KMS-11 (cell line): ENCODE measurements at regions not wholly inside any gene's neighbourhood (a gene's known extent, or its start where the extent isn't known, plus 50 kb on each side); places are given as distances from the start of the nearest gene placed in this dataset.

Source experiments
- H2AFZ ChIP-seq: fragments of 200-600 bp; sonication (generic); 2 replicates; pipeline ENCODE4 v1.6.1; 2016; ENCODE audit warnings: antibody characterized with exemption, mixed run types, low read depth
- H3K27ac ChIP-seq: fragments of 200-600 bp; sonication (generic); 2 replicates; pipeline ENCODE4 v1.6.1; 2016; ENCODE audit warnings: mild to moderate bottlenecking, mixed run types
- H3K27me3 ChIP-seq: fragments of 200-600 bp; sonication (generic); 2 replicates; pipeline ENCODE4 v1.6.1; 2017; ENCODE audit warnings: mild to moderate bottlenecking, low read depth, mixed run types, moderate library complexity; ENCODE audit not compliant: insufficient read depth
- H3K36me3 ChIP-seq: fragments of 200-600 bp; sonication (generic); 2 replicates; pipeline ENCODE4 v1.6.1; 2017; ENCODE audit warnings: mild to moderate bottlenecking, mixed run types; ENCODE audit not compliant: insufficient read depth
- H3K4me1 ChIP-seq: fragments of 200-600 bp; sonication (generic); 2 replicates; pipeline ENCODE4 v1.6.1; 2016; ENCODE audit warnings: mild to moderate bottlenecking, low read depth, mixed run types; ENCODE audit not compliant: poor library complexity, severe bottlenecking
- H3K4me2 ChIP-seq: fragments of 200-600 bp; sonication (generic); 2 replicates; pipeline ENCODE4 v1.7.0; 2016; ENCODE audit warnings: mild to moderate bottlenecking, mixed run types
- H3K4me3 ChIP-seq: fragments of 200-600 bp; sonication (generic); IDR thresholded peaks from 2 replicates; pipeline ENCODE4 v1.6.1; 2017; ENCODE audit warnings: low read depth, low read length, mixed read lengths; ENCODE audit not compliant: insufficient read depth
- H3K79me2 ChIP-seq: fragments of 200-600 bp; sonication (generic); 2 replicates; pipeline ENCODE4 v1.6.1; 2016; ENCODE audit warnings: low read depth, mixed run types; ENCODE audit not compliant: insufficient read depth
- H3K9ac ChIP-seq: fragments of 200-600 bp; sonication (generic); 2 replicates; pipeline ENCODE4 v1.6.1; 2016; ENCODE audit warnings: mild to moderate bottlenecking, mixed run types
- H4K20me1 ChIP-seq: fragments of 200-600 bp; sonication (generic); 2 replicates; pipeline ENCODE4 v1.6.1; 2016; ENCODE audit warnings: mild to moderate bottlenecking, mixed run types; ENCODE audit not compliant: insufficient read depth
- TF ChIP-seq, protein P1 (sequence below): fragments of 200-600 bp; sonication (generic); conservative IDR thresholded peaks from 2 replicates; pipeline ENCODE4 v1.6.1; 2017; ENCODE audit warnings: low read depth, mild to moderate bottlenecking, antibody characterized with exemption, low read length, moderate library complexity, mixed read lengths

DNA sequence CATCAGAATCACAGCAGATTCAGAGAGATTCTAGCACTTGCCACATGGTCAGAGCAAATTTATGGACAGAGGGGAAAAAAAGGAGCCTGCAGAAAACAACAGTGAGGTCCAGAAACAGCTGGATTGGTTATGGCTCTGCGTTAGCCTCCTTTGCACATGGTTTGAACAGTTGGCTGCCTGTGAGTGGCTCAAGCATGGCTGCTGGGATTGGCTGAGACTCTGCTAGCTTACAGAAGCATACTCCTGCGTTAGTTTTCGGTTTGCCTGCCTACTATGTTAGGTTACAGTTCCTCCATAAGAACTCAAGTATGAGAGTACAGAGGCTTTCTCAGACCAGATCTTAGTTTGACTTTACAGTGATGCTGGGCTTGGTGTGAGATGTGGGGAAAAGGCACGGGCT is 80.7 kb upstream of the WDR11 start:
- Histone ChIP-seq H2AFZ (no peak overlapping the region), H3K79me2 (no peaks in the 10 kb centered on the region), H3K36me3 (no peaks in the 10 kb centered on the region), H4K20me1 (no peaks in the 10 kb centered on the region), H3K9ac (no peak overlapping the region), H3K4me3 (no peak overlapping the region), H3K27me3 (no peaks in the 10 kb centered on the region), H3K27ac (no peak overlapping the region), H3K4me2 (no peak overlapping the region), H3K4me1 (no peaks in the 10 kb centered on the region)
- TF ChIP-seq, protein P1, sequence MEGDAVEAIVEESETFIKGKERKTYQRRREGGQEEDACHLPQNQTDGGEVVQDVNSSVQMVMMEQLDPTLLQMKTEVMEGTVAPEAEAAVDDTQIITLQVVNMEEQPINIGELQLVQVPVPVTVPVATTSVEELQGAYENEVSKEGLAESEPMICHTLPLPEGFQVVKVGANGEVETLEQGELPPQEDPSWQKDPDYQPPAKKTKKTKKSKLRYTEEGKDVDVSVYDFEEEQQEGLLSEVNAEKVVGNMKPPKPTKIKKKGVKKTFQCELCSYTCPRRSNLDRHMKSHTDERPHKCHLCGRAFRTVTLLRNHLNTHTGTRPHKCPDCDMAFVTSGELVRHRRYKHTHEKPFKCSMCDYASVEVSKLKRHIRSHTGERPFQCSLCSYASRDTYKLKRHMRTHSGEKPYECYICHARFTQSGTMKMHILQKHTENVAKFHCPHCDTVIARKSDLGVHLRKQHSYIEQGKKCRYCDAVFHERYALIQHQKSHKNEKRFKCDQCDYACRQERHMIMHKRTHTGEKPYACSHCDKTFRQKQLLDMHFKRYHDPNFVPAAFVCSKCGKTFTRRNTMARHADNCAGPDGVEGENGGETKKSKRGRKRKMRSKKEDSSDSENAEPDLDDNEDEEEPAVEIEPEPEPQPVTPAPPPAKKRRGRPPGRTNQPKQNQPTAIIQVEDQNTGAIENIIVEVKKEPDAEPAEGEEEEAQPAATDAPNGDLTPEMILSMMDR = no peak

DNA sequence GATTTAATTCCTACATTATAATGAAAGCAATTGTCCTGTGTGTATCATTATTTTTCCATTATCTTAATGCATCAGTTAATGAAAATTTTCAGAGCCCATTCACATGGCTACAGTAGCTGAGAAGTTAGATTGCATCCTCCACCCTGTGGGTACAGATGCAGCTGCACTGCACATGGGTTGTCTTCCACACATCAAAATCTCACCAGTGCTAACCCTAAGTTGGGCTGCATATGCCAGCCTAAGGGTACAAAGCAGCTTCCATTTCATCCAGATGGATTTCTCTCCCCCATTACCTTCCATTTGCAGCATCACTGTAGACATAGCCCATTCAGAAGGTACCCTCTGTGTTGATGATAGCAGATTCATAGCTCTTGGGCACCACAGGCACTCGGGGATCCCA is 74.7 kb upstream of the WDR11 start:
- no peaks in the 10 kb centered on the region for H3K4me1 ChIP-seq
- no peak overlapping the region for H3K9ac ChIP-seq
- no peak overlapping the region for H3K4me3 ChIP-seq
- TF ChIP-seq, protein P1 = no peak
- H3K79me2 ChIP-seq = no peaks in the 10 kb centered on the region
- H3K4me2 ChIP-seq = no peak overlapping the region
- H3K36me3 ChIP-seq = no peaks in the 10 kb centered on the region
- H3K27me3 ChIP-seq = no peaks in the 10 kb centered on the region
- no peak overlapping the region for H2AFZ ChIP-seq
- H3K27ac ChIP-seq = no peak overlapping the region
- H4K20me1 ChIP-seq = no peaks in the 10 kb centered on the region

DNA sequence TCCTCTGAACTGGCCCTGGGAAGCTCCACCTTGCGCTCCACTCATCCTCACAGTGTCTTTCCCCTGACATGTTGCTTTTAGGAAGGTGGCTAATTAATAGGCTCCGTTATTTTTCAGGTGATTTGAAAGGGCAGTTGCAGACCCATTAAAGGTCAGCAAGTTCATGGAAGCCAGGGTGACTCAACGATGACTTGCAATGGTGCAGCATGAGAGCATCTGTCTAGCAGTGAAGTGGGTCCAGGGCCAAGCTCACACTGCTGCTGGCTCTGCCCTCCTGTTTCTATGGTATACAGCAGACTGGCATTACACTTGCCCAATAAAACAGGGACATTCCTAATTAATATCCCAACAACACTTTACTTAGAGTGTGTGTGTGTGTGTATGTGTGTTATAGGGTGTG is 68.8 kb upstream of the WDR11 start:
- no peaks in the 10 kb centered on the region for H3K27me3 ChIP-seq
- H4K20me1 ChIP-seq = no peaks in the 10 kb centered on the region
- no peaks in the 10 kb centered on the region for H3K4me1 ChIP-seq
- no peak overlapping the region for H3K4me2 ChIP-seq
- H3K79me2 ChIP-seq = no peaks in the 10 kb centered on the region
- H2AFZ ChIP-seq = no peak overlapping the region
- H3K36me3 ChIP-seq = no peaks in the 10 kb centered on the region
- TF ChIP-seq, protein P1 = no peak
- H3K4me3 ChIP-seq = no peak overlapping the region
- no peak overlapping the region for H3K27ac ChIP-seq
- no peak overlapping the region for H3K9ac ChIP-seq

- H2AFZ ChIP-seq = no peak overlapping the region
- no peaks in the 10 kb centered on the region for H3K4me1 ChIP-seq
- no peak overlapping the region for H3K4me3 ChIP-seq
- H3K9ac ChIP-seq = no peak overlapping the region
- no peaks in the 10 kb centered on the region for H3K36me3 ChIP-seq
- H3K27me3 ChIP-seq = no peaks in the 10 kb centered on the region
- H3K4me2 ChIP-seq = no peak overlapping the region
- TF ChIP-seq, protein P1 = no peak
- no peaks in the 10 kb centered on the region for H3K79me2 ChIP-seq
- no peaks in the 10 kb centered on the region for H4K20me1 ChIP-seq
- no peak overlapping the region for H3K27ac ChIP-seq
Measured at GRCh38 chr10:120783098-120783497, 68.1 kb upstream of the WDR11 start.

GRCh38 chr10:120783867-120784266 is 67.3 kb upstream of the WDR11 start:
- Histone ChIP-seq H2AFZ (no peak overlapping the region), H3K36me3 (no peaks in the 10 kb centered on the region), H3K9ac (no peak overlapping the region), H3K4me3 (no peak overlapping the region), H3K79me2 (no peaks in the 10 kb centered on the region), H3K27ac (no peak overlapping the region), H3K4me1 (no peaks in the 10 kb centered on the region), H4K20me1 (no peaks in the 10 kb centered on the region), H3K4me2 (no peak overlapping the region), H3K27me3 (no peaks in the 10 kb centered on the region)
- TF ChIP-seq, protein P1 = no peak
